ENCODE measurements at regions not wholly inside any gene's neighbourhood (a gene's known extent, or its start where the extent isn't known, plus 50 kb on each side); places are given as distances from the start of the nearest gene placed in this dataset.

DNA sequence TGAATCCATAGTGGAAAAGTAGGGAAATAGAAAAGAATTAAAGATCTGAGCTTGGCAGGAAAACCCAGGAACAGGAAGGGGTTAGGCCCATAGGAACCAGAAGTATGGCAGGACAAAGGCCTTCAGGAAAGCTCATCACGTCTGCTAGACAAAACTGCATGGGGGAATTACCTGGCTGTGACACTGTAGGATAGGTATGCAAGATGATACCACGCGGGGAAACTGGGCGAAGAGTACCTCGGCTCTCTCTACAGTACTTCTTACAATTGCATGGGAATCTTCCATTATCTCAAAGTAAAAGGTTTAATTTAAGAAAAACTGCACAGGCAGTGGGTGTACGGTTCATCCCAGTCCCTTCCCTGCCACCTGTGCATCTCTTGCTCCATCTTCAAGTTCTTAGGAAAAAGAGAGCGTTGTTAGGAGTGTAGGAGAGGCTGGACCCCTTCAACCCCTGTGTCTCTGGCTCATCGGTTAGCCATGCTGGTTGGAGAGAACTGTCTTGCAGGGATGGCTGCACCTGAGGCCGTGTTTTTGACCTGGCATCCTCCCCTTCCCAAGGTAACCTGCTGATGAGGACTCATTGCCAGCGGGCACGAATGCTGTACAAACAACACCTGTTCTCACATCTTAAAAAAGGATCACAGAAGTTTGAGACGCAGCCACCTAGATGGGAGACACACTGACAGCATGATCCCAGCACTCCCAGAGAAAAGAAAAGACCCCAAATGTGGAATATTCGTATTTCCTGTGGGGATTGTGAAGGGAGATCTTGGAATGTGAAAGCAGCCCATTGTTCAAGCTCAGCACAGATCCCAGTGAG is 120.5 kb upstream of the COPS8 start:
- Histone ChIP-seq H3K27ac (no peak overlapping the region), H3K27me3 (ENCODE audit: insufficient read depth, low read depth) (peaks cover 58% of the 10 kb centered on the region), H3K4me3 (no peak overlapping the region), H2AFZ (no peak overlapping the region), H3K9me2 (ENCODE audit: insufficient read depth) (no peaks in the 10 kb centered on the region), H3K4me2 (no peak overlapping the region), H3K36me3 (ENCODE audit: low read depth) (no peaks in the 10 kb centered on the region), H4K20me1 (ENCODE audit: insufficient read depth) (no peaks in the 10 kb centered on the region), H3K9me3 (ENCODE audit: insufficient read depth, low read depth) (no peaks in the 10 kb centered on the region), H3K4me1 (replicated peaks; ENCODE audit: insufficient read depth) (no peaks in the 10 kb centered on the region), H3F3A (ENCODE audit: insufficient read depth, low read depth) (no peaks in the 10 kb centered on the region), H3K79me2 (ENCODE audit: low read depth) (no peaks in the 10 kb centered on the region)
- no peak for TF ChIP-seq EZH2 (IDR thresholded peaks at IDR 0.05; ENCODE audit: low read depth)
- TF ChIP-seq, protein P1, sequence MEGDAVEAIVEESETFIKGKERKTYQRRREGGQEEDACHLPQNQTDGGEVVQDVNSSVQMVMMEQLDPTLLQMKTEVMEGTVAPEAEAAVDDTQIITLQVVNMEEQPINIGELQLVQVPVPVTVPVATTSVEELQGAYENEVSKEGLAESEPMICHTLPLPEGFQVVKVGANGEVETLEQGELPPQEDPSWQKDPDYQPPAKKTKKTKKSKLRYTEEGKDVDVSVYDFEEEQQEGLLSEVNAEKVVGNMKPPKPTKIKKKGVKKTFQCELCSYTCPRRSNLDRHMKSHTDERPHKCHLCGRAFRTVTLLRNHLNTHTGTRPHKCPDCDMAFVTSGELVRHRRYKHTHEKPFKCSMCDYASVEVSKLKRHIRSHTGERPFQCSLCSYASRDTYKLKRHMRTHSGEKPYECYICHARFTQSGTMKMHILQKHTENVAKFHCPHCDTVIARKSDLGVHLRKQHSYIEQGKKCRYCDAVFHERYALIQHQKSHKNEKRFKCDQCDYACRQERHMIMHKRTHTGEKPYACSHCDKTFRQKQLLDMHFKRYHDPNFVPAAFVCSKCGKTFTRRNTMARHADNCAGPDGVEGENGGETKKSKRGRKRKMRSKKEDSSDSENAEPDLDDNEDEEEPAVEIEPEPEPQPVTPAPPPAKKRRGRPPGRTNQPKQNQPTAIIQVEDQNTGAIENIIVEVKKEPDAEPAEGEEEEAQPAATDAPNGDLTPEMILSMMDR (conservative IDR thresholded peaks at IDR 0.05): no peak
- CTCF ChIA-PET: interaction anchor here (0.5 kb wide), 1 partner anchor 612 kb away, joined by 3 read pairs; no protein-coding TSS in a partner anchor
- no TSS peak for BruUV-seq (replicated peaks)
- DNase-seq: no peak
- intact Hi-C loops (cut with micrococcal nuclease; ENCODE audit: unreplicated experiment): no loop called here
- POLR2A ChIA-PET (ENCODE audit: unreplicated experiment): no interaction called here

DNA sequence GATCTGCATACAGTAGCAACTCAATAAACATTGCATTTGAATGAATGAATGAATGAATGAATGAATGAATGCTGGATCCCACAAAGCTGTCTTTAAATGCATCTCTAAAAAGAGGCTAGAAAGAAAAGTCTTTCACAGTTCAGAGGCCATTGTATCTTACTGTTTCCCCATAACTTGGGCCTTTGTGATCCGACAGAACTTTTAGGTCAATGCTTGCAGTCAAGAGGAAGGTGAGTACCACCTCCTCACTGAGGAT is 119.9 kb upstream of the COPS8 start:
- POLR2A ChIA-PET (ENCODE audit: unreplicated experiment): no interaction called here
- Histone ChIP-seq H3K27me3 (ENCODE audit: insufficient read depth, low read depth) (peaks cover 58% of the 10 kb centered on the region), H3K9me2 (ENCODE audit: insufficient read depth) (no peaks in the 10 kb centered on the region), H3K79me2 (ENCODE audit: low read depth) (no peaks in the 10 kb centered on the region), H3K27ac (no peak overlapping the region), H3F3A (ENCODE audit: insufficient read depth, low read depth) (no peaks in the 10 kb centered on the region), H4K20me1 (ENCODE audit: insufficient read depth) (no peaks in the 10 kb centered on the region), H3K36me3 (ENCODE audit: low read depth) (no peaks in the 10 kb centered on the region), H3K4me2 (no peak overlapping the region), H3K4me1 (replicated peaks; ENCODE audit: insufficient read depth) (no peaks in the 10 kb centered on the region), H3K4me3 (no peak overlapping the region), H2AFZ (no peak overlapping the region), H3K9me3 (ENCODE audit: insufficient read depth, low read depth) (no peaks in the 10 kb centered on the region)
- intact Hi-C loops (cut with micrococcal nuclease; ENCODE audit: unreplicated experiment): no loop called here
- DNase-seq: no peak
- CTCF ChIA-PET: no interaction called here
- no TSS peak for BruUV-seq (replicated peaks)
- no peak for TF ChIP-seq EZH2 (IDR thresholded peaks at IDR 0.05; ENCODE audit: low read depth)
- TF ChIP-seq, protein P1 (conservative IDR thresholded peaks at IDR 0.05): no peak

DNA sequence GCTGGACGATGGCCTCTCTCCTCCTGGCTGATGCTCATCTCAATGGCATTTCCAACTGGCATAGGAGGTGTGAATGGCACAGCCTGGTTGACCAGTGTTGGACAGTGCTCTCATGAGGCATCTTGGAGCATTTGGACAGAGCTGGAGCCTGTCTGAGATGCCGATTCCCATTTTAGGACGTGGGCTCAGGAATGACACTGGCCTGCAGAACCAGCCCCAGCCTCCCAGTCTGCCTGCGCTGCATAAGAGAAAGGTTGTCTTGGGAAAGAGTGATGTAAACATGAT is 118.2 kb upstream of the COPS8 start:
- TF ChIP-seq, protein P1 (conservative IDR thresholded peaks at IDR 0.05): no peak
- no peak for TF ChIP-seq EZH2 (IDR thresholded peaks at IDR 0.05; ENCODE audit: low read depth)
- ChIA-PET POLR2A (ENCODE audit: unreplicated experiment) (no interaction called here), CTCF (no interaction called here)
- H4K20me1 ChIP-seq (ENCODE audit: insufficient read depth): no peaks in the 10 kb centered on the region
- no peaks in the 10 kb centered on the region for H3K79me2 ChIP-seq (ENCODE audit: low read depth)
- DNase-seq: no peak
- no TSS peak for BruUV-seq (replicated peaks)
- no peaks in the 10 kb centered on the region for H3F3A ChIP-seq (ENCODE audit: insufficient read depth, low read depth)
- no peaks in the 10 kb centered on the region for H3K9me2 ChIP-seq (ENCODE audit: insufficient read depth)
- no peak overlapping the region for H3K4me2 ChIP-seq
- no peak overlapping the region for H3K4me3 ChIP-seq
- H2AFZ ChIP-seq: no peak overlapping the region
- H3K27ac ChIP-seq: no peak overlapping the region
- H3K4me1 ChIP-seq (replicated peaks; ENCODE audit: insufficient read depth): no peaks in the 10 kb centered on the region
- no peaks in the 10 kb centered on the region for H3K9me3 ChIP-seq (ENCODE audit: insufficient read depth, low read depth)
- peaks cover 67% of the 10 kb centered on the region for H3K27me3 ChIP-seq (ENCODE audit: insufficient read depth, low read depth)
- no peaks in the 10 kb centered on the region for H3K36me3 ChIP-seq (ENCODE audit: low read depth)
- intact Hi-C loops (cut with micrococcal nuclease; ENCODE audit: unreplicated experiment): no loop called here
